ENCODE measurements at regions not wholly inside any gene's neighbourhood (a gene's known extent, or its start where the extent isn't known, plus 50 kb on each side); places are given as distances from the start of the nearest gene placed in this dataset.

DNA sequence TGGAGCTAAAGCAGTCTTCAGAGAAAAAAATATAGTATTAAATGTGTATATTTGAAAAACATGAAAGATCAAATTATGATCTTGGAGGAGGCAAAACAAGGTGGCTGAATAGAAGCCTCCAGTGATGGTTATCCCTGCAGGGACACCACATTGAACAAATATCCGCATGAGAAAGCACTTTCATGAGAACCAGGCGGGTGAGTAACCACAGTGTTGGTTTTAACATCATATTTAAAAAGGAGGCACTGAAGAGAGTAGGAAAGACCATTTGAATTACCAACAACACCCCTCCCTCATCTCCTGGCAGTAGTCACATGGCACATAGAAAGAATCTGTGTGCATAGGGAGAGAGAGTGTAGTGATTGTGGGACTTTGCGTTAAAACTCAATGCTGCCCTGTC, 759.6 kb upstream of the NRXN1 start:
- no peak overlapping the region for H3K4me3 ChIP-seq
- intact Hi-C loops (cut with DNase I), result no loop called here
- ATAC-seq (no peak), DNase-seq (no peak)
- no peaks in the 10 kb centered on the region for H3K27me3 ChIP-seq (ENCODE audit: insufficient read depth in 3 of 3, low read length in 2 of 3)
- WGBS, 3 donors, result 90 to 93% (median 92%) methylated on average over 3 of the region's 3 CpGs
- no peaks in the 10 kb centered on the region for H3K9me3 ChIP-seq
- H3K36me3 ChIP-seq (ENCODE audit: insufficient read depth in 1 of 2, low read depth in 1 of 2), result no peaks in the 10 kb centered on the region
- TF ChIP-seq, protein P1, sequence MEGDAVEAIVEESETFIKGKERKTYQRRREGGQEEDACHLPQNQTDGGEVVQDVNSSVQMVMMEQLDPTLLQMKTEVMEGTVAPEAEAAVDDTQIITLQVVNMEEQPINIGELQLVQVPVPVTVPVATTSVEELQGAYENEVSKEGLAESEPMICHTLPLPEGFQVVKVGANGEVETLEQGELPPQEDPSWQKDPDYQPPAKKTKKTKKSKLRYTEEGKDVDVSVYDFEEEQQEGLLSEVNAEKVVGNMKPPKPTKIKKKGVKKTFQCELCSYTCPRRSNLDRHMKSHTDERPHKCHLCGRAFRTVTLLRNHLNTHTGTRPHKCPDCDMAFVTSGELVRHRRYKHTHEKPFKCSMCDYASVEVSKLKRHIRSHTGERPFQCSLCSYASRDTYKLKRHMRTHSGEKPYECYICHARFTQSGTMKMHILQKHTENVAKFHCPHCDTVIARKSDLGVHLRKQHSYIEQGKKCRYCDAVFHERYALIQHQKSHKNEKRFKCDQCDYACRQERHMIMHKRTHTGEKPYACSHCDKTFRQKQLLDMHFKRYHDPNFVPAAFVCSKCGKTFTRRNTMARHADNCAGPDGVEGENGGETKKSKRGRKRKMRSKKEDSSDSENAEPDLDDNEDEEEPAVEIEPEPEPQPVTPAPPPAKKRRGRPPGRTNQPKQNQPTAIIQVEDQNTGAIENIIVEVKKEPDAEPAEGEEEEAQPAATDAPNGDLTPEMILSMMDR (IDR thresholded peaks at IDR 0.05), result no peak
- H3K4me1 ChIP-seq, result no peaks in the 10 kb centered on the region
- no peak overlapping the region for H3K27ac ChIP-seq

DNA sequence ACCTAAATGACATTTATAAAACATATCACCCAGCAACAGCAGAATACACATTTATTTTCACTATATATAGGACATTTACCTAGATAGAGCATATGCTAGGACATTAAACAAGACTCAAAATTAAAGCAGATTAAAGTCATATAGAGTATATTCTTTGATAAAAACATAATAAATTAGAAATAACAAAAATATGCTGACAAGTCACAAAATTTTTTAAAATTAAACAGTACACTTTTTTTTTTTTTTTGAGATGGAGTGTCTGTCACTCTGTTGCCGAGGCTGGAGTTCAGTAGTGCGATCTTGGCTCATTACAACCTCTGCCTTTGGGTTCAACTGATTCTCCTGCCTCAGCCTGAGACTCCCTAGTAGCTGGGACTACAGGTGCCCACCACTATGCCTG, 758.9 kb upstream of the NRXN1 start:
- intact Hi-C loops (cut with DNase I), result no loop called here
- DNase-seq, result no peak
- TF ChIP-seq, protein P1 (IDR thresholded peaks at IDR 0.05), result no peak
- Histone ChIP-seq H3K27ac (no peak overlapping the region), H3K4me3 (no peak overlapping the region), H3K36me3 (ENCODE audit: insufficient read depth in 1 of 2, low read depth in 1 of 2) (no peaks in the 10 kb centered on the region), H3K9me3 (no peaks in the 10 kb centered on the region), H3K4me1 (no peaks in the 10 kb centered on the region), H3K27me3 (ENCODE audit: insufficient read depth in 3 of 3, low read length in 2 of 3) (no peaks in the 10 kb centered on the region)
- 91 to 94% (median 92%) methylated on average over 2 of the region's 2 CpGs for WGBS, 3 donors
- no peak for ATAC-seq

DNA sequence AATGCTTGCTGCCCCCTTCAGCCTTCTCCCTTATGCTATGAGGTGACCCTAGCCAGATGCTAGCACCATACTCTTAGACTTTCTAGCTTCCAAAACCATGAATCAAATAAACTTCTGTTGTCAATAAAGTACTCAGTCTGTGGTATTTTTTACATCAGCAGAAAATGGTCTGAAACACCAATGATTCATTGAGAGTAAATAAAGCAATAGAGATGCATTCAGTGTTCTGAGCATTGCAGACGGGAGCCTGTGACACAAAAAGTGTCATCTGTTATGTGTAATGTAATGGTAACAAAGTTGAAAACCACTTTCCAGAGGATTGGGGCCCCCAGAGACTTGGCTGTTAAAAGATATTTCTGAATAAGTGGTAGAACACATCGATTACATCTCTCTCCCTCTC, 758.0 kb upstream of the NRXN1 start:
- ATAC-seq (no peak), DNase-seq (no peak)
- TF ChIP-seq, protein P1 (IDR thresholded peaks at IDR 0.05), result no peak
- Histone ChIP-seq H3K4me3 (no peak overlapping the region), H3K9me3 (no peaks in the 10 kb centered on the region), H3K36me3 (ENCODE audit: insufficient read depth in 1 of 2, low read depth in 1 of 2) (no peaks in the 10 kb centered on the region), H3K4me1 (no peaks in the 10 kb centered on the region), H3K27ac (no peak overlapping the region), H3K27me3 (ENCODE audit: insufficient read depth in 3 of 3, low read length in 2 of 3) (no peaks in the 10 kb centered on the region)
- 68 to 76% (median 69%) methylated on average over 2 of the region's 2 CpGs for WGBS, 3 donors
- intact Hi-C loops (cut with DNase I), result no loop called here

- DNase-seq, result no peak
- Histone ChIP-seq H3K9me3 (no peaks in the 10 kb centered on the region), H3K4me1 (no peaks in the 10 kb centered on the region), H3K4me3 (no peak overlapping the region), H3K36me3 (ENCODE audit: insufficient read depth in 1 of 2, low read depth in 1 of 2) (no peaks in the 10 kb centered on the region), H3K27ac (no peak overlapping the region), H3K27me3 (ENCODE audit: insufficient read depth in 3 of 3, low read length in 2 of 3) (no peaks in the 10 kb centered on the region)
- peak; percentile 63 to 93 (median 82) for ATAC-seq
- intact Hi-C loops (cut with DNase I), result no loop called here
- WGBS, 3 donors, result 46 to 59% (median 57%) methylated on average over 6 of the region's 6 CpGs
- TF ChIP-seq, protein P1 (IDR thresholded peaks at IDR 0.05), result no peak
Observed at GRCh38 chr2:51782921-51783765, 751.2 kb upstream of the NRXN1 start.

DNA sequence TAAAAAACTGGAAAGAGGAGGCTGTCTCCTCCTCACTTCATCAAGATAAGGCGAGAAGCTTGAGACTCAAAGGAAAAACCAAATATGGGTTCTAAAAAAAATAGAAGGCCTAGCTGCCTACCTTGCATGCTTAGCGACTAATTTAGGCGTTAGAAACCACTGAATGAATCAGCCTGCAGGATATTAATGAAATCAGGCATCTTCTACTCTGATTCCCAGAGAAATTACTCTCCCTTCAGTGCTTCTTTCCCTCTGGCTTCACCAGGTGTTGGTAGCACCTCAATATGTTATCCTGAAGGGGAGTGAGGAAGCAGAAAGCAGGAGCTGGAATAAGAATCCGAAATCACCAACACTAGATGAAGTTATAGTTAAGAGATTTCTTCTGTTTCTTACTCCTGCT, 749.8 kb upstream of the NRXN1 start:
- DNase-seq (no peak), ATAC-seq (no peak)
- Histone ChIP-seq H3K4me1 (no peaks in the 10 kb centered on the region), H3K36me3 (ENCODE audit: insufficient read depth in 1 of 2, low read depth in 1 of 2) (no peaks in the 10 kb centered on the region), H3K9me3 (no peaks in the 10 kb centered on the region), H3K27me3 (ENCODE audit: insufficient read depth in 3 of 3, low read length in 2 of 3) (no peaks in the 10 kb centered on the region), H3K4me3 (no peak overlapping the region), H3K27ac (no peak overlapping the region)
- 84 to 87% (median 86%) methylated on average over 4 of the region's 4 CpGs for WGBS, 3 donors
- intact Hi-C loops (cut with DNase I), result no loop called here
- TF ChIP-seq, protein P1 (IDR thresholded peaks at IDR 0.05), result no peak

Measured in psoas muscle (tissue), 7 donors.